HG02642 (cell line): ENCODE measurements at regions not wholly inside any gene's neighbourhood (a gene's known extent, or its start where the extent isn't known, plus 50 kb on each side); places are given as distances from the start of the nearest gene placed in this dataset.

Experiments
- ATAC-seq: cut with Tn5 transposase; IDR thresholded peaks from one replicate; pipeline ENCODE4 v1.9.1; 2021; ENCODE audit warnings: mild to moderate bottlenecking; ENCODE audit not compliant: unreplicated experiment, poor library complexity

DNA sequence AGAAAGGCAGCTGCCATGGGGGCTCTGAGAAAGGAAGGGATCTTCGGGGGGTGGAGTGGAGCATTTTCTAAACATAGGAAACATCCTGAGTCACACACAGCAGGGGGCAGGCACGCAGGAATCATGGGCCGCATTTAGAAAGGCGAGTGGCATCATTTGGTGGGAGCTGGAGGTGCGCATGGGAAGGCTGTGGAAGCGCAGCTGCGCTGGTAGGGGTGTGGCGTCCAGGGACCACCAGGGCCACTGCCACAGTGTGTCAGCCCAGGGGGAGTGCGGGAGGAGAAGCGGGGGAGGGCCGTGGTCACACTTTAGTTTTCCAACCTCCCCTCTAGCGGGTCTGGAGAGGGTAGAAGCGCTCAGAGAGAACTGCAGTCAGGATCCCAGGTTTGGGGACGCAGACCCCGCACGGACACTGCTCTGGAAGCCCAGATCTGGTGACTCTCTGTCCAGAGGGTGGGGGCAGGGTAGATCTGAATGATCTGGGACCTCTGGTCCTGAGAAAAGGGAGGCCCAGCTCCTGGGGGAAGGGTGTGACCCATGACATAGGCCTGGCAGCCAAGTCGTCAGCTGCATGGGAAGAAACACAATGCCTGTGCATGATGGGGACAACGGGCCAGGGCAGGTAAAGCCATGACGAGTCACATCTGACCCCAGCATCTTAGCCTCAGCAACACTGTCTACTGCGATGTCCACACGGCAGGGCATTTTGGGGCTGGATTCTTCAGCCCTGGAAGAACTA lies 88.0 kb upstream of the IQSEC1 start:
- no peak for ATAC-seq

DNA sequence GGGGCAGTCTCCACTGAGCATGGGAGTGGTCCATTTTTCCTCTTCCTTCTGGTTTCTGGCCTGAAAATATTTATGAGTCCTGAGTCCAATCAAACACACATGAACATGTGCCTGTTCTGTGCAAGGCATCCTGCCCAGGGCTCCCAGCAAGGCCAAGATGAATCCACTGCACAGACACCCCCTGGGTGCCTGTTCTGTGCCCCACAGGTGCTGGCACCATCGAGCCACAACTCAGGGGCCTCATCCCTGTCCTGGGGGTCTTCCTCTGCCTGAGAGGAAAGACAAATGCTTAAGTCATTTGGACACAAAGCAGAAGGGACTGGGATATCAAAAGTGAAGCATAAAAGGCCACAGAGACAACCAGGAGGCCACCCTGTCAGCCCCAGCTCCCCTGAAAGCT lies 87.4 kb upstream of the IQSEC1 start:
- ATAC-seq, result no peak

DNA sequence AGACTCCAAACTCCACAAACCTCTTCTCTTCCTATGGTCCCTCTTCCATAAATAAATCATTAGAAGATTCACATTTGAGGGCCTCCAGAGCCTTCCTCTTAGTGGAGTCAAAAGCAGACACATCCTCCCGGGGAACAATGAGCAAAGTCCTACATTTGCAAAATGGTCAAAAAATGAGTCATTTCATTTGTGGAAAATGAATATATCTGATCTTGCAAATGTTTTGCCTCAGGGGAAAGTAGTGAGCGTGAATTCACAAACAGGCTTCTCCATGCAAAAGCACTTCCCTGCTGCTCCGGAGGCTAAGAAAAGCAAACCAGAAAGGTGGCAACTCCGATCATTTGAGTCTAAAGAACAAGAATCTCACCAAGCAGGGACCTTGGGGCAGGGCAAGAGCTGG lies 86.7 kb upstream of the IQSEC1 start:
- no peak for ATAC-seq

DNA sequence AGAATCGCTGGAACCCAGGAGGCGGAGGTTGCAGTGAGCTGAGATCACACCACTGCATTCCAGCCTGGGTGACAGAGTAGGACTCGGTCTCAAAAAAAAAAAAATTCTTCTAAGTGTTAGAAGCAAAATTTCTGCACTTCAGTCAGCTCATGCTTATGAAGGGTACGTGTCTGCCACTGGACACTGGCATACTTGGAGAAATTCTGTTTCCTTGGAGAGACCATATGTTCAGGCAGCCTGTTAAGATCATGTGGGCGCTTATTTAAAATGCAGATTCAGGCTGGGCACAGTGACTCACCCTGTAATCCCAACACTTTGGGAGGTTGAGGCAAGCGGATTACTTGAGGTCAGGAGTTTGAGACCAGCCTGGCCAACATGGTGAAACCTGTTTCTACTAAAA lies 85.6 kb upstream of the IQSEC1 start:
- no peak for ATAC-seq

DNA sequence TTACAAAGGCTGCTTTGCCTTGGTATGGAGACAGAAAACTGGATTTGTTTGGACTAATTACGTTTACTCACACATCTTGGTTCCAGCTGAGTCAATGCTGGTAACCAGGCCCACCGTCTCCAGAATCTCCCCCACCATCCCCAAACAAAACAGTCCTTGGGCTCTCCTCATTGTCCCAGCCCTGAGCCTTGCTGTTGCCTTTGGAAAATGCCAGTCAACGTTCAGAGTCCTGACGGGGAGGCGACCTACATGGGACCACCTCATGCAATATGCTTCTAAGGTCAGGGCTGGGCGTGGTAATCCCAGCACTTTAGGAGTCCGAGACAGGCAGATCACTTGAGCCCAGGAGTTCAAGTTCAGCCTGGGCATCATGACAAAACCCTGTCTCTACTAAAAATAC lies 85.2 kb upstream of the IQSEC1 start:
- ATAC-seq, result no peak

DNA sequence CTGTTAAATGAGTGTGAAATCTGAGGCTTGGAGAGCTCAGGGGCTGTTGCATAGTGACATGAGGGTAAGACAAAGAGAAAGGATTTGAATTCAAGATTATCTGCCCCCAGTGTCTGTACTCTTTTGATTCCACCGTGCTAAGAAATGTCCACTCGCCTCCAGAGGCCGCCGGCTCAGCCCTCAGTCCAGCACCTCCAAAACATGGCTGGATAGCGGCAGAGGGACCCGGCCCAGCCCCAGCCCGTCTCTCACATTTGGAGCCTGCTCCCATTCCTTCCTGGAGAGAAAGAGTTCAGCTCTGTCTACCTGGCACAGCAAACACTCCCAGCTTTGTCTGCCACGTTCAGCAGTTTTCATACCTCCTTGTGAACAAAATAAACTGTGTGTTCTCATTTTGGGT lies 84.8 kb upstream of the IQSEC1 start:
- ATAC-seq, result no peak

DNA sequence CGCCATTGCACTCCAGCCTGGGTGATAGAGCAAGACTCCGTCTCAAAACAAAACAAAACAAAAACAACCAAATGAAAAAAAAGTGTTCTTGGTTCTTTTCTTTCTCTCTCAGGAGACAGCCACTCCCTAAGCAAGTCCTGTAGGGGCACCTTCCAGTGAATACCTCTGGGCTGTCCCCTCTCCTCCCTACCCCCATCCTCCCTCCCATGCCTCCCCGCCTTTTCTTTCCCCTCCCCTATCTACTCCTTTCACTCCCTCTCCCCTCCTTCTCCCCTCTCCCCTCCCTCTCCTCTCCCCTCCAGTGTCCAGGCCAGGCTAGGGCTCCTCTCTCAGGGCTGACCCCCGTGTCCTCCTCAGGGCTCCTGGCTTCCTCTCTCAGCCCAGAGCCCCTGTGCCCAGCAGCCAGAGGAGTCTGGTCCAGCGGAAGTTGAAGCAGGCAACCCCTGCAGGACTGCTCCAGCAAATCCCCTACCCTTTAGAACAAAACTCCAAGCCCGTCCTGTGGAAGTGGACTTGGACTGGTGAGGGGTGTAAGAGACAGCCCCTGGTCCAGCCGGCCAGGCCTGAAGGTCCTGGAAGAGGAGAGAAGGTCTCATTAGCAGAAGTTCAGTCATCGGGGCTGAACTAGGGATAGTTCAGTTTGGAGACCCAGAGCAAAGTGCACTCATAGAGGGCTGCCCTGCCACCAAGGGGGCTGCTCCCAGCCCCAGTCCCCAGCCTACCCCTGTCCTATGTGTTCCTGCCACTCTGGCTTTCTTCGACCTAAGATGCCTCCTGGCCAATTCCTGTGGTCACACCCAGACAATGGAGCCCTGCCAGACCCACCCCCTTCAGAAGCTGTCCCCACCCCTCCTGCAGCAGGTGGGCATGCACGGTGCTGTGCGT lies 79.8 kb upstream of the IQSEC1 start:
- no peak for ATAC-seq

DNA sequence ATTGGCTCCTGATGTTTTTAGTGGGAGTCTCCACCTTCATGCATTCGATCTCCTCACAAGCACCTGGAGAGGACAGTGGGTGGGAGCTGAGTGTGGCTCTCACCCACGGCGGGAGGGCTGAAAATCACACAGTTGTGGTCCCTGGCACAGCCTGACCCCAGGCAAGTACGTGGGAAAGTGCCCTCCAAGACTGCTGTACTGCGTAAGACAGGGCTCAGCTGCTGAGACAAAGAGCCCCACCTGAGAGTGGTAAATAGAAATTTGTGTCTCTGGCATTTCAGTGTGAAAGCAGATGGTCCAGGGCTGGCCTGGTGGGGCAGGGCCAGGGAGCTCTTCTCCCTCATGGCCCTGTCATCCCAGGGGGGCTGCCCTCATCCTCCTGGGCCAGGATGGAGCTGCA lies 77.4 kb upstream of the IQSEC1 start:
- no peak for ATAC-seq

DNA sequence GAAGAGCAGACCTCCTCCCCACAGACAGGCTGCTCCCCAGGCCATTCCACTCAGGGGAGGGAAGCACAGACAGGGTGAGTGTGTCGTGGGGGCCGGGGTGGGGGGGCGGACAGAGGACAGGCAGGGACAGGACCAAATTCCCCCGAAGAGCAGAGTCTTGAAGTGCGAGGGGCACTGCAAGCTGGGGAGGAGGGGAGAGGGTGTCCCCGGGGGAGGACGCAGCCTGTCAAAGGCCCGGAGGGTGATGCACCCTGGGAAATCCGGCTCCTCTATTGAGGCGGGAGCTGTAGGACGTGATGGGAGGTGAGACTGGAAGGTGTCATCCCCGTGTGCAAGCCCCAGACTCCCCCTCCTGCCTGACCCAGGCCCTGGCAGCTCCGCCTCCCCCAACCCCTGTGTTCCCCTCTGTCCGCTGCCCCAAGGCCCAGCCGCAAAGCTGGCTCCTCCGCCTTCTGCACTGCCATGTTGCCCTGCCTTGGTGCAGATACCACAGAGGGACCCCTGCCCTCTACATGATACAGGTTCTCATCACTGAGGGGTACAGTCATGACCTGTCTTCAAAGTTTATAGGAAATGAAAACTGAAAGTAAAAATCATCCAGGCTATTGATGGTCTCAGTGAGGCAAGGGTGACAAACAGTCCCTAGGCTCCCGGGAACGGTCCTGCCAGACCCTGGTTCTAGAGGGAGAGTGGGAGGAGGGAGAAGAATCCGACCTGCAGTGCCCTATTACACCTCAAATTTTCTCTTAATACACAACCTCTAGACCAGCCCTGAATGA lies 76.3 kb upstream of the IQSEC1 start:
- no peak for ATAC-seq

DNA sequence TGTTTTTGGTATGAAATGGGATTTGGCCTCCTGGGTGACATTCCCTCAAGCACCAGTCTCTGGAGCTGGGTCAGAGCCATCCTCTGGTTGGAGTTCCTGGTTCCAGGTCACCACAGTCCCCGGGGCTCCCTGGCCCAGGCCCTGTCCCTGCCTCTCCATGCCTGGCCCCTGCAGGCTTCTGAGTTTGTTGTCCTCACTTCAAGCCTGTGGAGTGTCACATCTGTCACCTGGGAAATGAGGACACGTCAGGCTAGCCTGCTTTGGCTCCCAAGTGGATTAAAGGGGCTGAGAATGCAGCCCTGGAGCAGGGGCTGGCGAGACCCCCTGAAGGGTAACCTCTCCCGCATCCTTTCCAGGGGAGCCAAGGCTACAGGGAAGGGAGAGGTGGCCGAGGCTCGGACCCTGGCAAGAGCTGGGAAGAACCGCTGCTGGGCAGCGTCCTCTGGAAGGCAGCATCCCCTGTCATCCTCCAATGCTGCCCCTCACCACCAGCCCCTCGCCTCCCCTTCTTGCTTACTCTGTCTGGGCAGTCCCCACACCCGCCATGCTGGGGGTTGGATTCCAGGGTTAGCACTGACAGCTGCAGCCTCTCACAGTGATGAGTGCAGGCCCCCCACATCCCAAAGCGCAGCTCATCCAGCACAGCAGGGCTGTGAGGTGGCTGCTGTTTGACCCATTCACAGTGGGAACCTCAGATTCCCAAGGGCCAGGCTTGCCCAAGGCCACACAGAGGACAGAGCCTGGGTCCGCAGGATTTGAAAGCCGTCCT lies 75.5 kb upstream of the IQSEC1 start:
- ATAC-seq, result no peak

DNA sequence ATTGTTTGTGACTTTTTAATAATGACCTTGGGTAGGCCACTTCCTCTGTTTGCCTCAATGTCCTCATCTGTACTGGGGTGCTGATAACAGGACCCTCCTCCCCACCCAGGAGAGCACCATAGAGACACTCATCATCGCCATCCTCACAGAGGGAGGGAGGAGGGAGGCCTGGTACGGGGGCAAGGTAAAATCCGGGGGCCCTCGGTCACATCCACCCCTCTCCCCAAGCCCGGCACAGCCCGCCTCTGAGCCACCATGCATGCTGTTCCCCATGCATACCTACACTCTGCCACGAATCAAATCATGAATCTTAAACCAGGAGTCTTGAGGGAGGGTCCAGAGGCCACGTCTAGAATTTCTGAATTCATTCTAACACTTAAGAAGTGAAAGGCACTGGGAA lies 74.9 kb upstream of the IQSEC1 start:
- no peak for ATAC-seq

DNA sequence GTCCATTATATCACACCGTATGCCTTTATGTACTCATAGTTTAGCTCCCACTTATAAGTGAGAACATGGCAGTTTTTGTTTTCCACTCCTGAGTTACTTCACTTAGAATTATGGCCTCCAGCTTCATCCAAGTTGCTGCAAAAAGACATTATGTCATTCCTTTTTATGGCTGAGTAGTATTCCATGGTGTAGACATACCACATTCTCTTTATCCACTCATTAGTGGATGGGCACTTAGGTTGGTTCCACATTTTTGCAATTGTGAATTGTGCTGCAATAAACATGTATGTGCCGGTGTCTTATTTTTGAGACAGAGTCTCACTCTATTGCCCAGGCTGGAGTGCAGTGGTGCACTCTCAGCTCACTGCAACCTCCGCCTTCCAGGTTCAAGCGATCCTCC lies 74.1 kb upstream of the IQSEC1 start:
- no peak for ATAC-seq

DNA sequence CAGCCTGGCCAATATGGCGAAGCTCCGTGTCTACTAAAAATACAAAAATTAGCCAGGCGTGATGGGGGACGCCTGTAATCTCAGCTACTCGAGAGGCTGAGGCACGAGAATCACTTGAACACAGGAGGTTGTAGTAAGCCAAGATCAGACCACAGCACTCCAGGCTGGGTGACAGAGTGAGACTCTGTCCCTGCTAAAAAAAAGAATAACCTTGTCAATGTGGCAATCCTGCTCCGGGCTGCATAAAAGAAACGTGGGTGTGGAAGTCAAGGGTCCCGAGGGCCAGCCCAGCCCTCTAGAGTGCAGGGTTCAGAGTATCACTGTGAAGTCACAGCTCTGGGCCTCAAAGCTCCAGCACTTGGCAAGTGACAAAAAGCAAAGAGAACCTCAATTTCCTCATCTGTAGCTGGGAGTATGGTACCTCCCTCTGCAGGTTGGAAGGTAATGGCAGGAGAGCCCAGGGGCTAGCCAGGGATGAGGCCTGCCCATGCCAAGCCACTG lies 73.5 kb upstream of the IQSEC1 start:
- no peak for ATAC-seq

DNA sequence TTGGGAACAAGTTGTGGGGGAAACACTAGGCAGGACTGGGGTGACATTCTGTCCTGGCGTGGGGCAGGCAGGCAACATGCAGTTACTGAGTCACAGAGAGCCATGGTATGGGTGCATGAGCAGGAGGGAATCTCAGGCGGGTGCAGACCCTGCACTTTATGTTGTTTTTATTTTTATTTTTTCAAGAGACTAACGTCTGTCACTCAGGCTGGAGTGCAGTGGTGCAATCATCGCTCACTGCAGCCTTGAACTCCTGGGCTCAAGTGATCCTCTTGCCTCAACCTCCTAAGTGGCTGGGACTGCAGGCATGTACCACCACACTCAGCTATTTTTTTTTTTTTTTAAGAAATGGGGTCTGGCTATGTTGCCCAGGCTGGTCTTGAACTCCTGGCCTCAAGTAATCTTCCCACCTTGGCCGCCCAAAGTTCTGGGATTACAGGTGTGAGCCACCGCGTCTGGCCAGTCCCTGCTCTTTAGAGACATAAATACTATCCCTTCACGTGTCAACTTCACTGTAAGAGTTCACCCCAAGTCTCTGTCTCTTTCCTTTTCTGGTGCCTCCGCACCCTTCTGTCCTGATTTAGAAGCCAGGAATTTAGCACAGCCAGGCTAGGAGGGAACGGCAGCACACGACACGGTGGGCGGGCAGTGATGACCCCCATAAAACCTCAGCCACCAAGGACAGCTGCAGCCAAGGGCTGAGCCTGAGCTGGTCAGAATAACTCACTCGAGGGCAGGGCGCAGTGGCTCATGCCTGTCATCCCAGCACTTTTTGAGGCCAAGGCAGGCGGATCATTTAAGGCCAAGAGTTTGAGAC lies 72.8 kb upstream of the IQSEC1 start:
- no peak for ATAC-seq

DNA sequence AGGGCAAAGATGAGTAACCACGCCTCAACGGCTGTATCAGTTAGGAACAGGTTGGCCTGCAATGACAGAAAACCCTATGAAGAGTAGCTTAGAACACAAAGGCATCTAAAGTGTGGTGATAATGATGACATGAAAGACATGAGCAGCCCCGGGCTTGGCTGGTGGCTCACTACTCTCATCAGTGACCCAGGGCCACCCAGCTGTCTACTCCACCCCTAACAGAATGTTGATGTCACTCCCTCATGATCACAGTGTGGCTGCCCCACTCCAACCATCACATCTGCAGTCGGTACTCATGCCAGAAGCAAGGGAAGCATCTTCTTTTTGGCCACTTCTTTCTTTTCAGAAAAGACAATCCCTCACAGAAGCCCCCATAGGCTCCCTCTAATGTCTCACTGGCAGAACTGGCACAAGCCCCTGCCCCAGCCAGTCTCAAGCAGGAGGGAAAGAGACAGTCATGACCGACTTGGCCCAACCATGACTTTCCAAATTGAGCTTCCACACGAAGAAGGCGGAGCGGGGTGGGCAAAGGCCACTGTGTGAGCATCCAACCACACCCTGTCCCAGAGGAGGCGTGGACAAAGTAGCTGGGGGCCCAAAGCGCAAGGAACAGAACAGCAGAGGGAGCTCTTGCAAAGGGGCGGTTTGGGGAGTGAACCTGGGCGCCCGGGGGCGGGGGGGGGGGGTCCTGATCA lies 72.0 kb upstream of the IQSEC1 start:
- no peak for ATAC-seq

DNA sequence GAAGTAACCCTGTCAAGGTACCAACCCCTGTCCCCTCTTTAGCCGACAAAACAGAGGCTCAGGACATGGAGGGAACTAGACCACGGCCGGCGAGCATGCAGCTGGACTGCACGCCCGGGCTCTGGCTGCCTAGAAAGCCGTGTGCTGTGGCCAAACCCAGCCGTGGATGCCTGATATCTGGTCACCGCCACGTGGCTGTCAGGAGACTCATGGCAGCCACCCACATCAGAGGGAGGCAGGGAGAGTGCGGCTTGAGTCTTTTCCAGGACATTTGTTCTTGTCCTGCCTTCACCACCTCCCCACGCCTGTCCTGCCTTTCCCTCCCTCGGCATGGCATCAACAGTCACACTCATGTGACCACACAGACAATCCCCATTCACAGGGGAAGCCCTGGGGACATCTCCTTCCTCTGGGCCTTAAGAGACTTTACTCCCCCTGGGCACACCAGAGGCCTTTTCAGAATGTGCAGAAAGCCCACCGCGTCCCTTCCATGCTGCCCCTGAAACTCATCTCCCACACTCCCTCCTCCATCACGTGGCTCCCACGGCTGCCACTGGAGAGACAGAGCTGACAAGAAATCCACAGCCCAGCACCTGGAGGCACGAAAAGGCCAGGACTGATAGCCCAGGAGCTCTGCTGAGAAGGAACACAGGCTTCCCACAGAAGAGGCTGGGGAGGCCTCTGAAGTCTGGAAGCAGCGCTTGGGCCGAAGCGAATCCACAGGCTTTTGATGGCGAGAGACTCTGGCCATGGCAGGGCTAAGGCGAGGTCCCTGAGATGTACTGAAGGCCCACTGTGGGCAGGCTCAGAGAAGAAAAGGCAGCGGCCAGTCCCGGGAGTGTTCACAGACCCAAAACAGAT lies 71.2 kb upstream of the IQSEC1 start:
- ATAC-seq, result no peak

DNA sequence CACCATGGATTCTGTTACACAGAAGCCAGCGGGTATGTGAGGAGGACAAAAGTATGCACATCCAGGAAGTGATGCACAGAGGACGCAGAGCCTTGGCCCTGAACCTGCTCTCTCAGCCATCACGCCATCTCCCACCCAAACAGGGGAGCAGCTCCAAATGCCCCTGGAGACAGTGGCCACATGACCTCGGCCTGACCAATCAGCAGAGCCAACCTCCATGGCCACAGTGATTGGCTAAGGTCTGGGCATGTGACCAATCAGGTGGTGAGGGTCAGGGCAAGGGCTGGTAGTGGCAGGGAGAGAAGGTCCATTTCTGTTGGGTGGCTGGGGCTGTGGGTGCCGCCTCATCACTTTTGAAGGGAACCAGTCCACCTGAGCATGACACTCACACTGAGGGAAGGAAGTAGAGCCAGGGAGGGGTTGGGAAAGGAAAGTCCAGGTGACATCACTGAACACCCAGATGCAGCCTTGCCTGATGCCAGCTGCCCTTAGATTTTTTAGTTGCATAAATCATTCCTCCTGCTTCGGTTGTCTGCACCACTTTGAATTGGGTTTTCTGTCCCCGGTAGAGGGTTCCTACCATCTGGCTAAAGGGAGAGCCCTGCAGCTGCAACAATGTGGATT lies 70.3 kb upstream of the IQSEC1 start:
- ATAC-seq, result no peak
